ENCODE measurements at regions not wholly inside any gene's neighbourhood (a gene's known extent, or its start where the extent isn't known, plus 50 kb on each side); places are given as distances from the start of the nearest gene placed in this dataset.
"Not testable (repeated sequence)": the region's sequence is repeated elsewhere in the genome, so short reads cannot be mapped to it uniquely, and the experiment has no call there.

GRCh38 chrY:22085975-22086645 is 96.6 kb downstream of the RBMY1F start:
- TF ChIP-seq POLR2AphosphoS5 (IDR thresholded peaks at IDR 0.05; ENCODE audit: low read depth, low read length); SPI1 (IDR thresholded peaks at IDR 0.05; ENCODE audit: low read depth, low read length); POLR2A (IDR thresholded peaks at IDR 0.05; ENCODE audit: low read depth, low read length); TAF1 (IDR thresholded peaks at IDR 0.05; ENCODE audit: low read depth, low read length); PAX5 (IDR thresholded peaks at IDR 0.05; ENCODE audit: insufficient read depth, low read length, severe bottlenecking): not testable (repeated sequence)

All from GM12891 (cell line).